GM13976 (cell line): ENCODE measurements at regions not wholly inside any gene's neighbourhood (a gene's known extent, or its start where the extent isn't known, plus 50 kb on each side); places are given as distances from the start of the nearest gene placed in this dataset.

Source experiments
- DNase-seq: peaks from one replicate; pipeline ENCODE4 v3.0.0; 2012; ENCODE audit warnings: low spot score
- in situ Hi-C: fragments of 300-500 bp; cut with MboI; formaldehyde crosslinking; loops from one replicate; pipeline ENCODE4 v1.12.0; 2022; ENCODE audit warnings: low sequenced_read_pairs, mixed read lengths, inconsistent platforms; ENCODE audit not compliant: unreplicated experiment
- TF ChIP-seq, protein P1 (sequence below): IDR thresholded peaks from 2 replicates; pipeline ENCODE4 v1.5.1; 2012; ENCODE audit warnings: borderline replicate concordance, mild to moderate bottlenecking; ENCODE audit not compliant: insufficient read depth; ENCODE audit errors: extremely low read depth, missing control alignments, control extremely low read depth

DNA sequence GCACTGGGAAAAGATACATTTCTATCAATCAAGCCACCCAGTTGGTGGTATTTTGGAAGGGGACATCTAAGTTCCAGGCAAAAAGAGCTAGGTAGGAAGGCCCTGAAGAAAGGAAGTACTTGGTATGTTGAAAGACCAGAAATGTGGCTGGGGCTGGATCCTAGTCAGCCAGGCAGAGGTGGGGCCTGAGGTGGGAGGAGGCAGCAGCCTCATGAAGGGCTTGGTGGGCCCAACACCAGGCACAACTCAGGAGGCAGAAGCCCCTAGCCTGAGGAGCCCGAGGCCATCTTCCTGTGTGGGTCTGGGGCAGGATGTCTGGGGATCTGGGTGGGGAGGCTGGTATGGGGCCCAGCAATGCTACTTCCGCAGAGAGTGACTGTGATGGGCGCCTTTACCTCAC, 105.9 kb downstream of the SALL1 start:
- in situ Hi-C loops = no loop called here
- no peak for DNase-seq
- TF ChIP-seq, protein P1, sequence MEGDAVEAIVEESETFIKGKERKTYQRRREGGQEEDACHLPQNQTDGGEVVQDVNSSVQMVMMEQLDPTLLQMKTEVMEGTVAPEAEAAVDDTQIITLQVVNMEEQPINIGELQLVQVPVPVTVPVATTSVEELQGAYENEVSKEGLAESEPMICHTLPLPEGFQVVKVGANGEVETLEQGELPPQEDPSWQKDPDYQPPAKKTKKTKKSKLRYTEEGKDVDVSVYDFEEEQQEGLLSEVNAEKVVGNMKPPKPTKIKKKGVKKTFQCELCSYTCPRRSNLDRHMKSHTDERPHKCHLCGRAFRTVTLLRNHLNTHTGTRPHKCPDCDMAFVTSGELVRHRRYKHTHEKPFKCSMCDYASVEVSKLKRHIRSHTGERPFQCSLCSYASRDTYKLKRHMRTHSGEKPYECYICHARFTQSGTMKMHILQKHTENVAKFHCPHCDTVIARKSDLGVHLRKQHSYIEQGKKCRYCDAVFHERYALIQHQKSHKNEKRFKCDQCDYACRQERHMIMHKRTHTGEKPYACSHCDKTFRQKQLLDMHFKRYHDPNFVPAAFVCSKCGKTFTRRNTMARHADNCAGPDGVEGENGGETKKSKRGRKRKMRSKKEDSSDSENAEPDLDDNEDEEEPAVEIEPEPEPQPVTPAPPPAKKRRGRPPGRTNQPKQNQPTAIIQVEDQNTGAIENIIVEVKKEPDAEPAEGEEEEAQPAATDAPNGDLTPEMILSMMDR = no peak

DNA sequence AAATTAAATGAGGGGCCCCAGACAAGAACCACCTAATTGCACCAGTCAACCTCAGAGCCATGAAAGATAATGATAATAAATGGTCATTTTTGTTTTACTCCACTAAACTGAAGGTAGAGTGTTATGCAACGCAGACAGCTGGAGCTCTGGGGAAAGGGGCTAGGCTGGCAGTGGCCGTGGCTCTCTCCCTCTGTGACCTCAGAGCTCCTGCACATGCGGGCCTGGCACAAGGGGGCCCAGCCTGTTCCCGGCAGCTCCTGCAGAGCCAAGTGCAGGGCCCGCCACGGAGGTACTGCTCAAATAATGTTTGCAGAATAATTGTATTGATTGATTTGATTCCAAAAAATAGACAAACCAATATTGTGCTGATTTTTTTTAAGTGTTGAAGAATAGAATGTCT, 109.5 kb downstream of the SALL1 start:
- DNase-seq = no peak
- TF ChIP-seq, protein P1 = no peak
- in situ Hi-C loops = no loop called here

DNA sequence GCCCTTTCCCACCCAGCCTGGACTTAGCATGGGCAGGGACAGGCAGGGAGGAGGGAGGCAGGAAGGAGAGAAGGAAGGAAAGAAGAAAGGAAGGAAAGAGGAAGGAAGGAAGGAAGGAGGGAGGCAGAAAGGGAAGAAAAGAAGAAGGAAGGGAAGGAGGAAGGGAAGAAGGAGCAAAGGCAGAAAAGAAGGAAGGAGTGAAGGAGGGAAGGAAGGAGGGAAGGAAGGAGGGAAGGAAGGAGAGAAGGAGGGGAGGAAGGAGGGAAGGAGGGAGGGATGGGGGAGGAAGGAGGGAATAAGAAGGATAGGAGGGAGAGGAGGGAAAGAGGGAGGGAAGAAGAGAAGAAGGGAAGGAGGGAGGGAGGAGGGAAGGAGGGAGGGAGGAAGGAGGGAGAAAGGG, 110.4 kb downstream of the SALL1 start:
- TF ChIP-seq, protein P1 = no peak
- in situ Hi-C loops = no loop called here

DNA sequence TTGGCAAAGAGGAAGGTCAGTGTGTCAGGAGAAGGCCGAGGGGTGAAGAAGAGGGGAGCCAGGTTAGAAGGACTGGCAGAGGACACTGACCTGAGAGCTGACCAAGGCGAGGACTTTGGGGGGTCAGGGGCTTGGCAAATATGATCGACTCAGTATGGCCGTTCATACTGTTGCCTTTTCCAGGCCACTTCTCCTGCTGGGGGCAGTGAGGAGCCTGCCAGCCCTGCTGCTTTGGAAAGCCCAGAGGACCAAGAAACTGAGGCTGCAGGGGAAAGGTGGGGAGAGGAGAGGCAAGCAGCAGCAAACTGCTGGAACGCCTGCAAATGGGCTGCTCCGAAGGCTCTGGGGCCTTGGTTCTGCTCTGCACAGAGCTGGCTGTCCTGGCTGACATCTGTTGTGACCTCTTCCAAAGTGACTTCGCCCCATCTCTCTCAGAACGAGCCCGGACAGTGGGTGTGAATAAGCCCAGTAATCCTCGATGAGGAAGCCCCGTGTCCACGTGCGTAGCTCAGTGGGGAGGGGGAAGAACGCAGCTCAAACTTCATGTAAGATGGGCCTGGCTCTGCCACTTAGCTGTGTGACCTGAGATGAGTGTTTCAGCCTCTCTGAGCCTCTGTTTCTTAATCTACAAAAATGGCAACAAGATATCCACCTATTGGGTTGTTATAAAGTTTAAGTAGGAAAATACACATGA, 111.3 kb downstream of the SALL1 start:
- DNase-seq = no peak
- TF ChIP-seq, protein P1 = no peak
- in situ Hi-C loops = no loop called here

More for the DNA sequence above, 110.4 kb downstream of the SALL1 start:
- no peak for DNase-seq

DNA sequence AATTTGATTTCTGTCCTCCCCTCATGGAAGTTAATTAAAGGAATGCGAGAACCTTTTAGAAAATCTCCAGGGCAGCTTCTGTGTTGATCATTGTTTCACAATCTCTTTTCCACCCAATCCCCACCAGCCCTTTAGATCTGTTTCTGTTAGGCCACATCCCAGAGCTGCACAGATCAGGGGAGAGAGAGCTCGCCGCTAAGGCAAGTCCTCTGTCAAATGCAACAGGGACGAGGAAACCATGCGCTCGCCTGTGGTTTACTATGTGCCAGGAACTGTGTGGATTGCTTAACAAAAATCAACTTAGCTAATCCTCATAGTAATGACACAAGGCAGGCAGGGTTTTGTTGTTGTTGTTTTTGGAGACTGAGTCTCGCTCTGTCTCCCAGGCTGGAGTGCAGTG, 115.4 kb downstream of the SALL1 start:
- in situ Hi-C loops = no loop called here
- no peak for DNase-seq
- TF ChIP-seq, protein P1 = no peak

DNA sequence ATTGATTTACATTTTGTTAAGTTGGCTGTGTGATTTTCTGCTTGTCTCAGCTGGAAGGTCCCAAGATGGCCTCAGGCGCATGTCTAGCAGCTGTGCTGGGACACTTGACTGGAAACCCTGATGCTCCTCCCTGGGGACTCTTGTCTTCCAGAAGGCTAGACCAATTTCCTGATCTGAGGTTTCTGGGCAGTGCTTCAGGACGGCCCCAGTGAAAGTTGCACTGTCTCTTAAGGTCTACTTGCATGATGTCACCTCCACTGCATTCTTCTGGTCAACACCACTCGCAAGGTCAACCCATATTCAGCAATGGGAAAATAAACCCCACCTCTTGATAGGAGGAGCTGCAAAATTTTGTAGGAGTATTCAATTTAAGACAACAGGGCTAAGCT, 116.0 kb downstream of the SALL1 start:
- no peak for DNase-seq
- in situ Hi-C loops = no loop called here
- TF ChIP-seq, protein P1 = no peak
